Endothelial cell of umbilical vein (primary cell): ENCODE measurements at regions not wholly inside any gene's neighbourhood (a gene's known extent, or its start where the extent isn't known, plus 50 kb on each side); places are given as distances from the start of the nearest gene placed in this dataset.

Source experiments
- BruUV-seq: library from RNA; stranded (reverse); fragments of 400-500 nt; replicated peaks from 2 replicates; lab custom pipeline; 2021; lab: Mats Ljungman, UMichigan
- CTCF ChIA-PET: fragments of 300-600, 350-600 bp; sonication (Branson Sonifier 250); formaldehyde crosslinking; loops from one replicate; lab custom pipeline; 2021; ENCODE audit warnings: antibody characterized with exemption, inconsistent platforms; lab: Charles Lee
- POLR2A ChIA-PET: fragments of 300-600, 350-600 bp; sonication (Branson Sonifier 250); formaldehyde crosslinking; loops from one replicate; lab custom pipeline; 2021; ENCODE audit warnings: antibody characterized with exemption, inconsistent platforms; lab: Charles Lee
- DNase-seq: peaks from one replicate; pipeline ENCODE4 v3.0.0-alpha.2; 2011; ENCODE audit warnings: low read depth, low spot score
- FAIRE-seq: peaks from 2 replicates; lab custom pipeline; 2011; peaks lifted over from hg19 to GRCh38; lab: Jason Lieb, UNC
- H2AFZ ChIP-seq: 2 replicates; pipeline ENCODE4 v1.6.0; 2012; ENCODE audit warnings: low read depth, low read length, control low read depth, inconsistent platforms
- H3K27ac ChIP-seq: 2 replicates; pipeline ENCODE4 v1.5.1; 2011; ENCODE audit warnings: low read depth, mild to moderate bottlenecking, control low read depth, low read length, moderate library complexity; ENCODE audit not compliant: insufficient read depth
- H3K27me3 ChIP-seq, 2 experiments: 2 replicates each; pipeline versions ENCODE4 v1.6.0 to v1.6.1; 2011; ENCODE audit warnings: low read length in 2 of 2, mixed read lengths in 1 of 2; ENCODE audit not compliant: control insufficient read depth in 2 of 2, insufficient read depth in 2 of 2
- H3K36me3 ChIP-seq, 2 experiments: 2 replicates in 1 of 2; 3 replicates in 1 of 2; pipeline ENCODE4 v1.5.1; 2011; ENCODE audit warnings: low read length in 2 of 2, mild to moderate bottlenecking in 1 of 2, moderate library complexity in 1 of 2; ENCODE audit not compliant: control insufficient read depth in 2 of 2, insufficient read depth in 2 of 2; ENCODE audit errors: extremely low read depth in 1 of 2
- H3K4me1 ChIP-seq: 3 replicates; pipeline ENCODE4 v1.5.1; 2011; ENCODE audit warnings: mild to moderate bottlenecking, low read length; ENCODE audit not compliant: control insufficient read depth, insufficient read depth; ENCODE audit errors: extremely low read depth
- H3K4me2 ChIP-seq: 2 replicates; pipeline ENCODE4 v1.6.1; 2011; ENCODE audit warnings: low read length, control low read depth, mixed read lengths; ENCODE audit not compliant: insufficient read depth
- H3K4me3 ChIP-seq, 3 experiments: fragments of 200-600 bp in 1 of 3; sonication (generic), shearing (Covaris generic) in 1 of 3; replicated peaks in 1 of 3; 2 replicates each; pipeline ENCODE4 v1.5.1; 2011 to 2016; ENCODE audit warnings: control low read depth in 3 of 3, low read length in 3 of 3, mild to moderate bottlenecking in 2 of 3, inconsistent platforms in 1 of 3, low read depth in 1 of 3, moderate library complexity in 1 of 3; ENCODE audit not compliant: insufficient read depth in 1 of 3
- H3K79me2 ChIP-seq: 2 replicates; pipeline ENCODE4 v1.6.0; 2012; ENCODE audit warnings: low read length, inconsistent platforms; ENCODE audit not compliant: control insufficient read depth, insufficient read depth
- H3K9ac ChIP-seq: replicated peaks from 2 replicates; pipeline ENCODE3; 2011; ENCODE audit warnings: low read length, control low read depth; ENCODE audit not compliant: insufficient read depth; ENCODE audit errors: extremely low read depth
- H3K9me1 ChIP-seq: replicated peaks from 3 replicates; pipeline ENCODE4 v1.6.0; 2011; ENCODE audit warnings: mild to moderate bottlenecking, low read length; ENCODE audit not compliant: control insufficient read depth, insufficient read depth; ENCODE audit errors: extremely low read depth
- H3K9me3 ChIP-seq: replicated peaks from 2 replicates; pipeline ENCODE4 v1.5.1; 2012; ENCODE audit warnings: low read length, inconsistent platforms; ENCODE audit not compliant: control insufficient read depth, insufficient read depth
- H4K20me1 ChIP-seq: replicated peaks from 2 replicates; pipeline ENCODE3; 2011; ENCODE audit warnings: mild to moderate bottlenecking, low read length; ENCODE audit not compliant: control insufficient read depth, insufficient read depth; ENCODE audit errors: extremely low read depth
- CTCF ChIP-seq, 2 donors: IDR thresholded peaks; 1 replicate in 1 of 2; 2 replicates in 1 of 2; pipeline ENCODE4 v1.5.1; 2011; ENCODE audit warnings: low read length in 2 of 2, mild to moderate bottlenecking in 2 of 2, moderate library complexity in 2 of 2, control low read depth in 1 of 2, inconsistent platforms in 1 of 2, low read depth in 1 of 2; ENCODE audit not compliant: insufficient read depth in 1 of 2; ENCODE audit errors: extremely low read depth in 1 of 2
- EZH2 ChIP-seq: IDR thresholded peaks from 2 replicates; pipeline ENCODE4 v1.6.1; 2012; ENCODE audit warnings: borderline replicate concordance, low read depth, mild to moderate bottlenecking, moderate library complexity, low read length, inconsistent platforms; ENCODE audit not compliant: severe bottlenecking
- FOS ChIP-seq: IDR thresholded peaks from 2 replicates; pipeline ENCODE4 v1.6.1; 2011; ENCODE audit warnings: mild to moderate bottlenecking, low read length, moderate library complexity, borderline replicate concordance; ENCODE audit not compliant: insufficient read depth
- GATA2 ChIP-seq: IDR thresholded peaks from 2 replicates; pipeline ENCODE4 v1.7.0; 2011; ENCODE audit warnings: low read depth, mild to moderate bottlenecking, moderate library complexity, mixed read lengths, low read length; ENCODE audit not compliant: insufficient read length, insufficient read depth
- JUN ChIP-seq: IDR thresholded peaks from 2 replicates; pipeline ENCODE4 v1.6.1; 2011; ENCODE audit warnings: borderline replicate concordance, low read depth; ENCODE audit not compliant: insufficient read length, insufficient read depth
- MAX ChIP-seq: IDR thresholded peaks from 2 replicates; pipeline ENCODE4 v1.6.1; 2011; ENCODE audit not compliant: insufficient read depth, insufficient read length
- MYC ChIP-seq: IDR thresholded peaks from one replicate; pipeline ENCODE4 v1.6.1; 2011; ENCODE audit warnings: mild to moderate bottlenecking, low read depth, low read length
- POLR2A ChIP-seq: IDR thresholded peaks from 2 replicates; pipeline ENCODE4 v1.6.1; 2012; ENCODE audit warnings: low read depth, mild to moderate bottlenecking, control low read depth, low read length
- POLR2AphosphoS5 ChIP-seq: IDR thresholded peaks from 2 replicates; pipeline ENCODE4 v1.6.1; 2012; ENCODE audit warnings: low read depth, mild to moderate bottlenecking, control low read depth, low read length, moderate library complexity; ENCODE audit not compliant: insufficient read depth
- dilution Hi-C: fragments of 300-500 bp; cut with MboI; formaldehyde crosslinking; loops from one replicate; pipeline ENCODE4 v1.15.0; 2019; ENCODE audit warnings: low sequenced_read_pairs; ENCODE audit not compliant: extremely low pct_ligation_motif_present
- intact Hi-C: fragments of 100-400 bp; cut with micrococcal nuclease; formaldehyde crosslinking; loops from one replicate; pipeline ENCODE4 v1.10.0; 2022

GRCh38 chr2:215603440-215603839 lies 167.6 kb upstream of the FN1 start:
- TF ChIP-seq MYC = no peak
- TF ChIP-seq FOS = no peak
- TF ChIP-seq JUN = no peak
- TF ChIP-seq EZH2 = no peak
- no peak for TF ChIP-seq GATA2
- ChIA-PET POLR2A (no interaction called here), CTCF (interaction anchor here (1.6 kb wide), 1 partner anchor 9 kb away, joined by 5 read pairs; no protein-coding TSS in a partner anchor)
- H3K4me3 ChIP-seq = no peak overlapping the region
- no peak overlapping the region for H2AFZ ChIP-seq
- no peak overlapping the region for H3K4me2 ChIP-seq
- no TSS peak for BruUV-seq
- dilution Hi-C loops = no loop called here
- H3K4me1 ChIP-seq = peaks cover 24% of the 10 kb centered on the region
- H3K27me3 ChIP-seq = no peaks in the 10 kb centered on the region
- FAIRE-seq = no peak
- no peaks in the 10 kb centered on the region for H3K79me2 ChIP-seq
- no peaks in the 10 kb centered on the region for H3K9me1 ChIP-seq
- H4K20me1 ChIP-seq = no peaks in the 10 kb centered on the region
- H3K27ac ChIP-seq = no peak overlapping the region
- H3K36me3 ChIP-seq = no peaks in the 10 kb centered on the region
- intact Hi-C loops = loop anchor here (2.0 to 5.0 kb wide), 6 partner anchors 89 to 317 kb away; no protein-coding TSS in a partner anchor
- no peak overlapping the region for H3K9ac ChIP-seq
- no peaks in the 10 kb centered on the region for H3K9me3 ChIP-seq
- no peak for DNase-seq

GRCh38 chr2:215602997-215603396 lies 167.1 kb upstream of the FN1 start:
- peak overlapping the region; percentile 29 for H3K9ac ChIP-seq
- dilution Hi-C loops = no loop called here
- no peaks in the 10 kb centered on the region for H3K9me3 ChIP-seq
- no peaks in the 10 kb centered on the region for H3K79me2 ChIP-seq
- CTCF ChIA-PET = interaction anchor here (1.3 to 3.4 kb wide), 4 partner anchors 10 to 148 kb away, joined by 4 to 16 read pairs (median 6); no protein-coding TSS in a partner anchor
- H2AFZ ChIP-seq = no peak overlapping the region
- H3K27ac ChIP-seq = peak overlapping the region; percentile 85
- POLR2A ChIA-PET = no interaction called here
- no peaks in the 10 kb centered on the region for H3K36me3 ChIP-seq
- H3K4me1 ChIP-seq = peaks cover 24% of the 10 kb centered on the region
- no TSS peak for BruUV-seq
- TF ChIP-seq FOS (no peak), JUN (no peak), CTCF (IDR thresholded peaks at IDR 0.05; ENCODE audit: extremely low read depth in 1 of 2, insufficient read depth in 1 of 2, low read depth in 1 of 2, low read length in 2 of 2) (no peak), POLR2A (no peak), POLR2AphosphoS5 (no peak), MAX (no peak), GATA2 (no peak), MYC (no peak), EZH2 (no peak)
- no peaks in the 10 kb centered on the region for H3K27me3 ChIP-seq
- DNase-seq = no peak
- H3K9me1 ChIP-seq = no peaks in the 10 kb centered on the region
- intact Hi-C loops = loop anchor here (1.0 to 5.0 kb wide), 9 partner anchors 16 to 318 kb away; partner anchors contain the start of gene FN1
- FAIRE-seq = no peak
- no peaks in the 10 kb centered on the region for H4K20me1 ChIP-seq
- H3K4me2 ChIP-seq = peak overlapping the region; percentile 84
- no peak overlapping the region for H3K4me3 ChIP-seq
